WTC11 (cell line): ENCODE measurements at regions not wholly inside any gene's neighbourhood (a gene's known extent, or its start where the extent isn't known, plus 50 kb on each side); places are given as distances from the start of the nearest gene placed in this dataset.

Source experiments
- ATAC-seq: fragments of 200-7000 bp; cut with Tn5 transposase; 2 replicates; pipeline ENCODE4 v1.10.0; 2021; ENCODE audit warnings: mild to moderate bottlenecking, moderate library complexity
- CTCF ChIA-PET: fragments of 300-600 bp; sonication (Branson Sonifier 250); formaldehyde crosslinking; loops from one replicate; lab custom pipeline; 2021; ENCODE audit warnings: antibody characterized with exemption; lab: Charles Lee
- POLR2A ChIA-PET: fragments of 350-600 bp; sonication (Branson Sonifier 250); formaldehyde crosslinking; loops from one replicate; lab custom pipeline; 2021; ENCODE audit warnings: antibody characterized with exemption; lab: Charles Lee
- DNase-seq: peaks from one replicate; pipeline ENCODE4 v3.0.0; 2021; ENCODE audit warnings: low spot score
- H3K27ac Mint-ChIP-seq: 2 replicates; pipeline ENCODE4 v1.8.0; 2021; ENCODE audit warnings: mixed read lengths
- H3K27me3 Mint-ChIP-seq: 2 replicates; pipeline ENCODE4 v1.8.0; 2021; ENCODE audit warnings: low read depth, mild to moderate bottlenecking, moderate library complexity, mixed read lengths
- H3K36me3 Mint-ChIP-seq: 2 replicates; pipeline ENCODE4 v1.8.0; 2021; ENCODE audit warnings: mixed read lengths
- H3K4me1 Mint-ChIP-seq: 2 replicates; pipeline ENCODE4 v1.8.0; 2022; ENCODE audit warnings: mixed read lengths
- H3K4me3 Mint-ChIP-seq: 2 replicates; pipeline ENCODE4 v1.8.0; 2021; ENCODE audit warnings: mild to moderate bottlenecking, moderate library complexity, mixed read lengths
- H3K9me3 Mint-ChIP-seq: 2 replicates; pipeline ENCODE4 v1.8.0; 2021; ENCODE audit warnings: mixed read lengths
- CBFB ChIP-seq: sonication (generic); formaldehyde crosslinking; IDR thresholded peaks from 2 replicates; pipeline ENCODE4 v1.8.1; 2022; ENCODE audit warnings: mild to moderate bottlenecking, low read depth, missing genetic modification reagents
- CDX4 ChIP-seq: fragments of 250-450 bp; sonication (Bioruptor Pico); IDR thresholded peaks from 2 replicates; pipeline ENCODE4 v1.9.0; 2021; ENCODE audit warnings: moderate library complexity, mild to moderate bottlenecking, inconsistent platforms, borderline replicate concordance
- CREM ChIP-seq: sonication (generic); formaldehyde crosslinking; IDR thresholded peaks from 2 replicates; pipeline ENCODE4 v1.8.1; 2022; ENCODE audit warnings: mild to moderate bottlenecking, missing genetic modification reagents, moderate library complexity
- CTCF ChIP-seq: fragments of 200-600 bp; IDR thresholded peaks from 2 replicates; pipeline ENCODE4 v1.8.0; 2022; ENCODE audit warnings: antibody characterized with exemption
- E2F4 ChIP-seq: sonication (generic); formaldehyde crosslinking; IDR thresholded peaks from 2 replicates; pipeline ENCODE4 v1.8.1; 2022; ENCODE audit warnings: low read depth, mild to moderate bottlenecking, moderate library complexity, missing genetic modification reagents, borderline replicate concordance
- ESRRA ChIP-seq: sonication (generic); formaldehyde crosslinking; IDR thresholded peaks from 2 replicates; pipeline ENCODE4 v1.8.1; 2022; ENCODE audit warnings: mild to moderate bottlenecking, missing genetic modification reagents, borderline replicate concordance
- FOXP4 ChIP-seq: sonication (generic); formaldehyde crosslinking; IDR thresholded peaks from 2 replicates; pipeline ENCODE4 v1.8.0; 2022; ENCODE audit warnings: mild to moderate bottlenecking, missing genetic modification reagents
- MLX ChIP-seq: sonication (generic); formaldehyde crosslinking; IDR thresholded peaks from 2 replicates; pipeline ENCODE4 v1.8.1; 2023; ENCODE audit warnings: mild to moderate bottlenecking, missing genetic modification reagents, moderate library complexity
- NFATC4 ChIP-seq: fragments of 250-450 bp; sonication (Bioruptor Pico); IDR thresholded peaks from 2 replicates; pipeline ENCODE4 v1.9.0; 2021; ENCODE audit warnings: mild to moderate bottlenecking
- NR3C1 ChIP-seq: sonication (generic); formaldehyde crosslinking; conservative IDR thresholded peaks from 2 replicates; pipeline ENCODE4 v1.8.1; 2023; ENCODE audit warnings: low read depth, mild to moderate bottlenecking, missing genetic modification reagents
- SMAD4 ChIP-seq: sonication (generic); formaldehyde crosslinking; IDR thresholded peaks from 2 replicates; pipeline ENCODE4 v1.8.0; 2022; ENCODE audit warnings: mild to moderate bottlenecking, missing genetic modification reagents
- TEAD1 ChIP-seq: sonication (generic); formaldehyde crosslinking; IDR thresholded peaks from 2 replicates; pipeline ENCODE4 v1.8.0; 2022; ENCODE audit warnings: mild to moderate bottlenecking, missing genetic modification reagents
- TEAD4 ChIP-seq: sonication (generic); formaldehyde crosslinking; IDR thresholded peaks from 2 replicates; pipeline ENCODE4 v1.8.0; 2022; ENCODE audit warnings: mild to moderate bottlenecking, missing genetic modification reagents
- ZBTB43 ChIP-seq: sonication (generic); formaldehyde crosslinking; IDR thresholded peaks from 2 replicates; pipeline ENCODE4 v1.8.1; 2023; ENCODE audit warnings: mild to moderate bottlenecking, missing genetic modification reagents
- ZNF138 ChIP-seq: sonication (generic); formaldehyde crosslinking; conservative IDR thresholded peaks from 2 replicates; pipeline ENCODE4 v1.8.1; 2022; ENCODE audit warnings: mild to moderate bottlenecking, moderate library complexity, missing genetic modification reagents
- ZNF219 ChIP-seq: sonication (generic); formaldehyde crosslinking; IDR thresholded peaks from 2 replicates; pipeline ENCODE4 v1.8.0; 2023; ENCODE audit warnings: missing genetic modification reagents, mild to moderate bottlenecking, borderline replicate concordance
- ZNF317 ChIP-seq: sonication (generic); formaldehyde crosslinking; IDR thresholded peaks from 2 replicates; pipeline ENCODE4 v1.8.1; 2023; ENCODE audit warnings: low read depth, mild to moderate bottlenecking, moderate library complexity, missing genetic modification reagents, borderline replicate concordance
- ZNF416 ChIP-seq: fragments of 250-450 bp; sonication (Bioruptor Pico); IDR thresholded peaks from 2 replicates; pipeline ENCODE4 v1.9.0; 2021; ENCODE audit warnings: mild to moderate bottlenecking, inconsistent platforms
- ZNF425 ChIP-seq: fragments of 250-450 bp; sonication (Bioruptor Pico); conservative IDR thresholded peaks from 2 replicates; pipeline ENCODE4 v1.9.0; 2021; ENCODE audit warnings: mild to moderate bottlenecking
- ZNF671 ChIP-seq: fragments of 250-450 bp; sonication (Bioruptor Pico); IDR thresholded peaks from 2 replicates; pipeline ENCODE4 v1.8.0; 2021; ENCODE audit warnings: mild to moderate bottlenecking

- TF ChIP-seq CTCF (no peak), ZNF219 (CRISPR knock-in tag) (no peak), ZNF671 (CRISPR knock-in tag) (no peak)
These were observed 78.5 kb downstream of the MDH1 start (continued) for GRCh38 chr2:63667132-63667700.

- ChIA-PET POLR2A (no interaction called here), CTCF (no interaction called here)
- ATAC-seq, result peak; percentile 54
- H3K4me3 Mint-ChIP-seq, result no peak overlapping the region
- no peak for TF ChIP-seq CDX4 (CRISPR knock-in tag)
- TF ChIP-seq ZNF425, result no peak
- TF ChIP-seq NR3C1 (CRISPR knock-in tag), result no peak
- no peak for TF ChIP-seq ZNF317 (CRISPR knock-in tag)
- no peak for TF ChIP-seq ZNF416 (CRISPR knock-in tag)
- TF ChIP-seq SMAD4 (CRISPR knock-in tag), result no peak
- TF ChIP-seq FOXP4, result no peak
- TF ChIP-seq TEAD1 (CRISPR knock-in tag), result no peak
- no peak for TF ChIP-seq CBFB (CRISPR knock-in tag)
- no peak for TF ChIP-seq MLX (CRISPR knock-in tag)
- no peak for TF ChIP-seq ZNF138 (CRISPR knock-in tag)
- no peak for TF ChIP-seq NFATC4 (CRISPR knock-in tag)
- no peak for TF ChIP-seq E2F4 (CRISPR knock-in tag)
- no peak for TF ChIP-seq ZBTB43 (CRISPR knock-in tag)
- no peak for TF ChIP-seq TEAD4 (CRISPR knock-in tag)
- TF ChIP-seq ZNF219 (CRISPR knock-in tag), result no peak
- TF ChIP-seq ESRRA (CRISPR knock-in tag), result no peak
- no peak for TF ChIP-seq CREM (CRISPR knock-in tag)
- H3K27ac Mint-ChIP-seq, result no peak overlapping the region
- H3K27me3 Mint-ChIP-seq, result no peaks in the 10 kb centered on the region
- no peaks in the 10 kb centered on the region for H3K36me3 Mint-ChIP-seq
- H3K4me1 Mint-ChIP-seq, result peaks cover 26% of the 10 kb centered on the region
- DNase-seq, result no peak
- peaks cover 14% of the 10 kb centered on the region for H3K9me3 Mint-ChIP-seq
These were observed 79.2 kb downstream of the MDH1 start for GRCh38 chr2:63668000-63668399.
